Activated CD4-positive, CD25-positive, alpha-beta regulatory T cell treated with anti-CD3 and anti-CD28 coated beads, Interleukin-2, amount 50 U/mL, for 24 hours (primary cell): ENCODE measurements at regions not wholly inside any gene's neighbourhood (a gene's known extent, or its start where the extent isn't known, plus 50 kb on each side); places are given as distances from the start of the nearest gene placed in this dataset.
"Not testable (repeated sequence)": the region's sequence is repeated elsewhere in the genome, so short reads cannot be mapped to it uniquely, and the experiment has no call there.

Experiments used
- ATAC-seq, 2 donors: fragments of 150-1000 bp; cut with Tn5 transposase; one replicate each; pipeline ENCODE4 v1.10.0; 2021; ENCODE audit warnings: mild to moderate bottlenecking in 1 of 2, moderate library complexity in 1 of 2

- ATAC-seq, result no peak
These were observed 885.9 kb downstream of the CDH8 start for GRCh38 chr16:61150351-61150750.

- no peak for ATAC-seq
These were observed 886.5 kb downstream of the CDH8 start for GRCh38 chr16:61149709-61150108.

GRCh38 chr16:61148930-61149329, 887.3 kb downstream of the CDH8 start:
- no peak for ATAC-seq

GRCh38 chr16:61146429-61146828, 889.8 kb downstream of the CDH8 start:
- no peak for ATAC-seq

- no peak for ATAC-seq
These were observed 904.8 kb downstream of the CDH8 start for GRCh38 chr16:61131447-61131846.

GRCh38 chr16:61128545-61129323, 907.5 kb downstream of the CDH8 start:
- ATAC-seq, result no peak

- ATAC-seq, result no peak
These were observed 930.7 kb downstream of the CDH8 start for GRCh38 chr16:61105544-61105943.

- no peak for ATAC-seq
These were observed 937.7 kb downstream of the CDH8 start for GRCh38 chr16:61098505-61098904.

- ATAC-seq, result not testable (repeated sequence)
These were observed 944.9 kb downstream of the CDH8 start for GRCh38 chr16:61091300-61091699.

GRCh38 chr16:61083711-61084110, 952.5 kb downstream of the CDH8 start:
- no peak for ATAC-seq

GRCh38 chr16:61074324-61074723, 961.9 kb downstream of the CDH8 start:
- ATAC-seq, result no peak

- ATAC-seq, result no peak
These were observed 978.6 kb downstream of the CDH8 start for GRCh38 chr16:61057635-61058034.

- no peak for ATAC-seq
These were observed 985.7 kb downstream of the CDH8 start for GRCh38 chr16:61050547-61050946.

GRCh38 chr16:61045931-61046330, 990.3 kb downstream of the CDH8 start:
- ATAC-seq, result no peak

- no peak for ATAC-seq
These were observed 993.5 kb downstream of the CDH8 start for GRCh38 chr16:61042737-61043136.

GRCh38 chr16:61030616-61031015, 1005.6 kb downstream of the CDH8 start:
- no peak for ATAC-seq

- ATAC-seq, result no peak
These were observed 1011.9 kb downstream of the CDH8 start for GRCh38 chr16:61024180-61024900.

- ATAC-seq, result no peak
These were observed 1021.4 kb downstream of the CDH8 start for GRCh38 chr16:61014869-61015268.

- ATAC-seq, result no peak
These were observed 1028.5 kb downstream of the CDH8 start for GRCh38 chr16:61007694-61008093.

GRCh38 chr16:61005952-61006351, 1030.3 kb downstream of the CDH8 start:
- ATAC-seq, result no peak

- no peak for ATAC-seq
These were observed 1033.6 kb downstream of the CDH8 start for GRCh38 chr16:61002479-61003204.

- no peak for ATAC-seq
These were observed 1044.4 kb downstream of the CDH8 start for GRCh38 chr16:60991886-60992285.

- ATAC-seq, result no peak
These were observed 1046.6 kb downstream of the CDH8 start for GRCh38 chr16:60989592-60989991.

- no peak for ATAC-seq
These were observed 1057.1 kb downstream of the CDH8 start for GRCh38 chr16:60979119-60979518.
